Neural crest cell (in vitro differentiated cells): ENCODE measurements at regions not wholly inside any gene's neighbourhood (a gene's known extent, or its start where the extent isn't known, plus 50 kb on each side); places are given as distances from the start of the nearest gene placed in this dataset.

Source experiments
- DNase-seq: peaks from one replicate; pipeline ENCODE4 v3.0.0; 2021; ENCODE audit warnings: low read depth, mixed read lengths, low spot score
- H3K27ac Mint-ChIP-seq: one replicate; pipeline ENCODE4 v1.8.0; 2021; ENCODE audit warnings: mild to moderate bottlenecking, mixed read lengths; ENCODE audit not compliant: unreplicated experiment
- H3K27me3 Mint-ChIP-seq: 2 replicates; pipeline ENCODE4 v1.8.0; 2021; ENCODE audit warnings: low read depth, mild to moderate bottlenecking, mixed read lengths
- H3K36me3 Mint-ChIP-seq: 2 replicates; pipeline ENCODE4 v1.8.0; 2021; ENCODE audit warnings: low read depth, mild to moderate bottlenecking, mixed read lengths
- H3K4me1 Mint-ChIP-seq: 2 replicates; pipeline ENCODE4 v1.8.0; 2021; ENCODE audit warnings: mixed read lengths
- H3K4me3 Mint-ChIP-seq: one replicate; pipeline ENCODE4 v1.8.0; 2021; ENCODE audit warnings: mild to moderate bottlenecking, mixed read lengths
- H3K9me3 Mint-ChIP-seq: 2 replicates; pipeline ENCODE4 v1.8.0; 2021; ENCODE audit warnings: mixed read lengths
- CTCF ChIP-seq: fragments of 200-600 bp; sonication (generic); conservative IDR thresholded peaks from 2 replicates; pipeline ENCODE4 v1.5.0; 2021; ENCODE audit warnings: antibody characterized with exemption, mild to moderate bottlenecking

- Mint-ChIP-seq H3K27me3 (peaks cover 4% of the 10 kb centered on the region), H3K27ac (no peak overlapping the region), H3K36me3 (no peaks in the 10 kb centered on the region), H3K4me3 (no peak overlapping the region), H3K4me1 (peaks cover 10% of the 10 kb centered on the region), H3K9me3 (no peaks in the 10 kb centered on the region)
- no peak for TF ChIP-seq CTCF
- DNase-seq: no peak
Observed at GRCh38 chr18:76687304-76687962, 134.9 kb upstream of the ZNF236 start.

GRCh38 chr18:76686737-76687231 is 135.6 kb upstream of the ZNF236 start:
- peak; percentile 57 for DNase-seq
- TF ChIP-seq CTCF: peak; percentile 74
- peak overlapping the region; percentile 97 for H3K27ac Mint-ChIP-seq
- H3K4me1 Mint-ChIP-seq: peaks cover 10% of the 10 kb centered on the region
- peaks cover 4% of the 10 kb centered on the region for H3K27me3 Mint-ChIP-seq
- H3K9me3 Mint-ChIP-seq: no peaks in the 10 kb centered on the region
- no peaks in the 10 kb centered on the region for H3K36me3 Mint-ChIP-seq
- H3K4me3 Mint-ChIP-seq: no peak overlapping the region

- H3K4me1 Mint-ChIP-seq: peaks cover 10% of the 10 kb centered on the region
- no peak for DNase-seq
- H3K9me3 Mint-ChIP-seq: no peaks in the 10 kb centered on the region
- peaks cover 4% of the 10 kb centered on the region for H3K27me3 Mint-ChIP-seq
- H3K36me3 Mint-ChIP-seq: no peaks in the 10 kb centered on the region
- H3K27ac Mint-ChIP-seq: no peak overlapping the region
- no peak for TF ChIP-seq CTCF
- no peak overlapping the region for H3K4me3 Mint-ChIP-seq
Observed at GRCh38 chr18:76685860-76686259, 136.5 kb upstream of the ZNF236 start.

- Mint-ChIP-seq H3K27ac (peak overlapping the region; percentile 67), H3K4me3 (no peak overlapping the region), H3K9me3 (no peaks in the 10 kb centered on the region), H3K4me1 (peaks cover 11% of the 10 kb centered on the region), H3K27me3 (peaks cover 4% of the 10 kb centered on the region), H3K36me3 (no peaks in the 10 kb centered on the region)
- TF ChIP-seq CTCF: no peak
- DNase-seq: no peak
Observed at GRCh38 chr18:76685402-76685801, 137.0 kb upstream of the ZNF236 start.

- Mint-ChIP-seq H3K27me3 (peaks cover 2% of the 10 kb centered on the region), H3K4me3 (no peak overlapping the region), H3K36me3 (no peaks in the 10 kb centered on the region), H3K4me1 (peaks cover 21% of the 10 kb centered on the region), H3K27ac (no peak overlapping the region), H3K9me3 (no peaks in the 10 kb centered on the region)
- DNase-seq: no peak
- TF ChIP-seq CTCF: no peak
Observed at GRCh38 chr18:76684265-76684664, 138.1 kb upstream of the ZNF236 start.
